HG02642 (cell line): ENCODE measurements at regions not wholly inside any gene's neighbourhood (a gene's known extent, or its start where the extent isn't known, plus 50 kb on each side); places are given as distances from the start of the nearest gene placed in this dataset.
A peak's percentile ranks its signal among the peaks of the same experiment; 100 is the strongest.

Source experiments
- ATAC-seq: cut with Tn5 transposase; IDR thresholded peaks from one replicate; pipeline ENCODE4 v1.9.1; 2021; ENCODE audit warnings: mild to moderate bottlenecking; ENCODE audit not compliant: unreplicated experiment, poor library complexity

- peak; percentile 98 for ATAC-seq
These were observed 156.7 kb downstream of the DIPK2A start for GRCh38 chr3:144128108-144128892.

GRCh38 chr3:144129536-144130214 is 158.1 kb downstream of the DIPK2A start:
- ATAC-seq = no peak

DNA sequence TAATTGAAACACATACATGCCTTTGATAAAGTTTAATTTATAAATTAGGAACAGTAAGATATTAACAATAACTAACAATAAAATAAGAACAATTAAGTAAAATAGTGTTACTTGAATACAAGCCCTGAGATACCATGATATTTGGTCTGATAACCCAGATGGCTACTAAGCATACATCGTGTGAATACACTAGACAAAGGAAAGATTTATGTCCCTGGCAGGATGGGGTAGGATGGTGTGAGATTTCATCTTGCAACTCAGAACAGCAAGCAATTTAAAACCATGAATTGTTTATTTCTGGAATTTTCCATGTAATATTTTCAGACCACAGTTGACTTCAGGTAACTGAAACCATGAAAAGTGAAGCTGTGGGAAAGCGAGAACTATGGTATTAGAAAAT is 169.5 kb downstream of the DIPK2A start:
- no peak for ATAC-seq

DNA sequence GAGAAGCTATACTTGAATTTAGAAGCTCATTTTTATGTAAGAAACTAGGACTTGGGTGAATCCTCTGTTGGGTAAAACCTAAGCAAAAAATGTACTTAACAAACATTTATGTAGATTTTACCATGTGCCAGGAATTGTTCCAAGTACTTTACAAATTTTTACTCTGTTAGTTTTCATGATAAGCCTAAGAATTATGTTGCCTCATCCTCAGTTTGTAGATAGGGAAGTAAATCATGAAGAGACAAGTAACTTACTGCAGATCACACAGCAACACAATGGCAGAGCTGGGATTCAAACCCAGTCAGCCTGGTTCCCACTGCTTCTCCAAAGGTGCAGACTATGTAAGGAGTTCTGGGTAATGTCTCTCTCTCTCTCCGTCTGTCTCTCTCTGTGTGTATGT is 169.9 kb downstream of the DIPK2A start:
- no peak for ATAC-seq

- no peak for ATAC-seq
These were observed 170.7 kb downstream of the DIPK2A start for GRCh38 chr3:144142151-144142840.

DNA sequence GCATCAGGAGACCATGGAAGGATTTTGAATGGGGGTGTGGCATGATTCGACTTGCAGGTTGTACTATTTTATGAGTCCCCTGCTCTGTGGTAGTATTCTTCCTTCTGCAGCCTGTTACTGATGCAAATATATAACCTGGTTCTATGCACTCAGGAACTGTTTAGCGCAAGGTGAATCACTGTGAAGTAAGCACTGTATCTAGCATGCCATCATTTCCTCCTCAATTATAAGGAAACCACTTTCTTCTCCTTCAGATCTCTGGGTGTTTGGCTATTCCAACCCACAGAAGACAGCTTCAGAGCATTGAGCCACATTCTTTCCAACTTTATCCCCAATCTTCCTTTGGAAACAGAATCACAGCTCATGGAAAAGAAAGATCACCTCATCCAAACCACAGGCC is 176.7 kb downstream of the DIPK2A start:
- no peak for ATAC-seq

DNA sequence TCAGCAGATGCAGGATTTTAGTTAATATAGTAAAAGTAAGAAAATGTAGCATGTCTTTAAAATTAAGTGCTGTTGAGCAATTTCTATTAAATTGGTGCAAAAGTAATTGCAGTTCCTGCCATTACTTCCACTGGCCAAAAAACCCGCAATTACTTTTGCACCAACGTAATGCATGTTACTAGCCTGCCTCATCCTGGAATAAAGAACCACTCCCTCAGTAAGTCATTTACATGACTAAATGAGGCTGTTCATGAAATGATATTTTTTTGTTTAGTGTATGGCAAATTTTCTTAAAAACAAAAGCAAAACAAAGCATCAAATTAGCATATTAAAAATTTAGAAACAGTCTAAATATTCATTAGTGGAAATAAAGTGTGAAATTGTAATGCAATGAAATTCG is 180.4 kb downstream of the DIPK2A start:
- no peak for ATAC-seq

- no peak for ATAC-seq
These were observed 189.0 kb downstream of the DIPK2A start for GRCh38 chr3:144160627-144161026.

DNA sequence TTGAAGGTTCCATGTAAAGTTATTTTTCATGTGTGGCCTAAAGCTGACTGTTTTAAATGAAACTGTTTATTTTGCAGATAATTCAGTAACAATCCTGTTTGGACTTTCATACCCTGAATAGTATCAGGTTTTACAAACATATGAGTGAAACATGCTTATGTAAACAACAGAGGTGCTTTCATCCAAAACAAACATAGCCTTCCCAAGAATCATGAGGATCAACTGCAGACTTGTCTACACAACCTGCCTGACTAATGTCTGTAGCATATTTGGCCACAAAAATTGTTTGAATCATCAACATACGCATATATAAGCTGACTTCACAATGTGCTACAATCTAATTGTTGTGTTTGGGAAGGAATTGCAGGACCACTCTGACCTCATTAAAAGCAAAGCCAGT is 190.4 kb downstream of the DIPK2A start:
- no peak for ATAC-seq

- no peak for ATAC-seq
These were observed 192.7 kb downstream of the DIPK2A start for GRCh38 chr3:144164352-144164751.

GRCh38 chr3:144165482-144165881 is 193.9 kb downstream of the DIPK2A start:
- ATAC-seq = no peak

GRCh38 chr3:144167634-144168033 is 196.0 kb downstream of the DIPK2A start:
- no peak for ATAC-seq

GRCh38 chr3:144173491-144173890 is 201.9 kb downstream of the DIPK2A start:
- no peak for ATAC-seq

DNA sequence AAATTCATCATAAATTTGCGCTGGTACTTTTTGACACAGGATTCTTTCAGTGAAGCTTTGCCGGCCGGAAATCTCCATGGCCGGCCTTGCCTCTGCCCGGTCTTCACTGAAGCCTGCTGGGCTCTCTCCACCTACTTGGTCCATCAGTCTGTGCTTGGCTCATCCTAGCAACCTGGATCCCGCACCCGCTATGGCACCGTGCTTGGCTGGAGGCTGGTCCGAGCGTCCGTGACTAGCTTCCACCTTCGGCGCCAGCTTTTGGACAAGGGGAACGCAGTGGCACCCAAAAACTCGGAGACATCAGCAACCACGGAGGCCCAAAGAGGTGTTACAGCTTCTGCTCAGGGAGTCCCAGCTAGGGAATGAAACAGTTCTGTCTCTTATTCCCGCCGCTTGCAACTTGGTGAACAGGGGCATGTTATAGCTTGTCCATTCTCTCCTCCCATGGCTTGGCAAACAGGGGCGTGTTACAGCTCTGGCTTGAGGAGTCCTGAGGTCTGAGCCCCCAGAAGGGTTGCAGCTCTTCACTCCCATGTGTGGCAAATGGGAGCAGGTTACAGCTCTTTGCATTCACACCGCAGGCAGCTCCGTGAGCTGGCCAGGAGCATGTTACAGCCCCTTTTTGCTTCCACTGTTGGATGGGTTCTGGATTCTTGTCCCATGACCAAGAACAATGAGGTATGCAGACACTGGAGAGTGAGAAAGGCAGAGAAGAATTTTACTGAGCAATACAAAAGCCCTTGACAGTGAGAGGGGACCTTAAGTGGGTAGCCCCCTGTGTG is 204.2 kb downstream of the DIPK2A start:
- ATAC-seq = no peak

- ATAC-seq = no peak
These were observed 206.0 kb downstream of the DIPK2A start for GRCh38 chr3:144177649-144178048.

- ATAC-seq = no peak
These were observed 207.0 kb downstream of the DIPK2A start for GRCh38 chr3:144178607-144179006.

- ATAC-seq = no peak
These were observed 209.4 kb downstream of the DIPK2A start for GRCh38 chr3:144181062-144181461.

DNA sequence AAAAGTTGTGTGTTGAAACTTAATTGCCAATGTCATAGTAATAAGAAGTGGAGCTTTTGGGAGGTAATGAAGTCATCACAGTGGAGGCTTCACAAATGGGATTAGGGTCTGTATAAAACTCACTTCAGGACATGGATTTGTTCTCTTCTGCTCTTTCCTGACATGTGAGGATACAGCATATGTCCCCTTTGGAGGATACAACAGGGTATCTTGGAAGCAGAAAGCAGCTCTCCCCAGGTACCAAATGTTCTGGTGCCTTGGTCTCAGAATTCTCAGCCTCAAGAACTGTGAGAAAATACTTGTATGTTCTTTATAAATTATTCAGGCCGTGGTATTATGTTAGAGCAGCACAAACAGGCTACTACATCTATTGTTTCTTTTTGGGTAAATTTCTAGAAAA is 210.9 kb downstream of the DIPK2A start:
- no peak for ATAC-seq

- ATAC-seq = no peak
These were observed 213.7 kb downstream of the DIPK2A start for GRCh38 chr3:144185276-144185675.

GRCh38 chr3:144187531-144188210 is 216.0 kb downstream of the DIPK2A start:
- ATAC-seq = no peak
